Testis (tissue), 2 donors: ENCODE measurements at regions not wholly inside any gene's neighbourhood (a gene's known extent, or its start where the extent isn't known, plus 50 kb on each side); places are given as distances from the start of the nearest gene placed in this dataset.

Experiments used
- DNase-seq: peaks from one replicate; pipeline ENCODE4 v3.0.0-alpha.2; 2019
- H3K27ac ChIP-seq, 2 donors: fragments of 200-600 bp; sonication (generic); one replicate each; pipeline ENCODE4 v1.5.1; 2019
- H3K27me3 ChIP-seq: fragments of 200-600 bp; sonication (generic); one replicate; pipeline ENCODE4 v1.5.1; 2019
- H3K36me3 ChIP-seq: fragments of 200-600 bp; sonication (generic); one replicate; pipeline ENCODE4 v1.5.1; 2017; ENCODE audit warnings: low read depth; ENCODE audit errors: missing control alignments
- H3K4me1 ChIP-seq: fragments of 200-600 bp; sonication (generic); one replicate; pipeline ENCODE4 v1.5.1; 2019
- H3K4me3 ChIP-seq, 2 donors: fragments of 200-600 bp; sonication (generic); one replicate each; pipeline ENCODE4 v1.5.1; 2017 to 2019
- H3K9me3 ChIP-seq: fragments of 200-600 bp; sonication (generic); one replicate; pipeline ENCODE4 v1.5.1; 2017
- POLR2A ChIP-seq: fragments of 450-650 bp; IDR thresholded peaks from one replicate; pipeline ENCODE4 v1.6.1; 2017; ENCODE audit warnings: antibody characterized with exemption, mild to moderate bottlenecking, moderate library complexity
- WGBS, 2 donors: methylation state at CpG; one replicate each; pipeline ENCODE4 v1.1.5; 2018; 5-methylcytosine and 5-hydroxymethylcytosine counted together
- intact Hi-C: fragments of 100-400 bp; cut with DNase I; formaldehyde crosslinking; loops from one replicate; pipeline ENCODE4 v1.15.1; 2023; ENCODE audit warnings: low total_unique reads
- TF ChIP-seq, protein P1 (sequence below), 3 experiments: fragments of 450-650 bp in 2 of 3; fragments of 200-600 bp in 1 of 3; sonication (generic) in 1 of 3; IDR thresholded peaks; one replicate each; pipeline ENCODE4 v1.5.1; 2016 to 2019; ENCODE audit warnings: antibody characterized with exemption in 3 of 3, mild to moderate bottlenecking in 2 of 3, moderate library complexity in 1 of 3

DNA sequence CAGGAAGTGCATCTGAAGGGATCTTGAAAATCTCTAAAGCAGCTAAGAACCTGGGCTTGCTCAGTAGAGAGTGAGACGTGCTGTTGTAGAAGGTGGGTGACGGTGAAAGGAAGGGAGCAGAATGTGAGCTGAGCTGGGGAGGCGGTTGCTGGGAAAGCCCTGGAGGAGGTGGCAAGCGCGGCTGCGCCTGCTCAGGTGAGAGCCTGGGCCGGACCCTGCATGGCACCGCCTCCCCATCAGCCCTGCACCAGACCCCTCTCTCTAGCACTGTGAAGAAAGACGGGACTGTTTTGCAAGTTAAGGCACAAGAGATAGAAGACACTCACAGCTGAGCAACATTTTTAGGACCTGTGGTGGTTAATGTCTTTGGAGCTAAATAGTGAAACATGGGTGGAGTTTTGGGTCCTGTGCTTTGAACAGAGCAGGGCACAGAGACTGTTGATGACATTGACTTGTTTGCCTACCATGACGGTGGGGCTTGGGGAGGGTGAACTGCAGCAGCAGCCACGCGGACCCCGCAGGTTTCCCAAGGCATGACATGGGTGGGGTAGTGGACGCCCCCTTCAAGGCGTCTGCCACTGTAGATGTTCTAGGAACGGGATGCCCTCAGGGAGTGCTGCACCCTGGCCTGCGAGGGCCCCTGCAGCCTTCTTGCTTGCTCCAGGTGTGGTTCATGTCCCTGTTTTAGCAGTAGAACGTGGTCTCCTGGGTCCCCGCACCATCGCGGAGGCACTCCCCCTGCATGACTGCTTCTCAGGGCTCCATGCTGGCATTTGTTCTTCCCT, 245.3 kb downstream of the TSN start:
- intact Hi-C loops: no loop called here
- H3K4me1 ChIP-seq: no peaks in the 10 kb centered on the region
- no peak for DNase-seq
- H3K27me3 ChIP-seq: no peaks in the 10 kb centered on the region
- no peaks in the 10 kb centered on the region for H3K36me3 ChIP-seq
- H3K9me3 ChIP-seq: no peaks in the 10 kb centered on the region
- WGBS, 2 donors: 93 to 94% methylated on average over 20 to 21 of the region's 21 CpGs
- no peak overlapping the region for H3K27ac ChIP-seq
- TF ChIP-seq, protein P1, sequence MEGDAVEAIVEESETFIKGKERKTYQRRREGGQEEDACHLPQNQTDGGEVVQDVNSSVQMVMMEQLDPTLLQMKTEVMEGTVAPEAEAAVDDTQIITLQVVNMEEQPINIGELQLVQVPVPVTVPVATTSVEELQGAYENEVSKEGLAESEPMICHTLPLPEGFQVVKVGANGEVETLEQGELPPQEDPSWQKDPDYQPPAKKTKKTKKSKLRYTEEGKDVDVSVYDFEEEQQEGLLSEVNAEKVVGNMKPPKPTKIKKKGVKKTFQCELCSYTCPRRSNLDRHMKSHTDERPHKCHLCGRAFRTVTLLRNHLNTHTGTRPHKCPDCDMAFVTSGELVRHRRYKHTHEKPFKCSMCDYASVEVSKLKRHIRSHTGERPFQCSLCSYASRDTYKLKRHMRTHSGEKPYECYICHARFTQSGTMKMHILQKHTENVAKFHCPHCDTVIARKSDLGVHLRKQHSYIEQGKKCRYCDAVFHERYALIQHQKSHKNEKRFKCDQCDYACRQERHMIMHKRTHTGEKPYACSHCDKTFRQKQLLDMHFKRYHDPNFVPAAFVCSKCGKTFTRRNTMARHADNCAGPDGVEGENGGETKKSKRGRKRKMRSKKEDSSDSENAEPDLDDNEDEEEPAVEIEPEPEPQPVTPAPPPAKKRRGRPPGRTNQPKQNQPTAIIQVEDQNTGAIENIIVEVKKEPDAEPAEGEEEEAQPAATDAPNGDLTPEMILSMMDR (IDR thresholded peaks at IDR 0.05): no peak
- TF ChIP-seq POLR2A: no peak
- no peak overlapping the region for H3K4me3 ChIP-seq

GRCh38 chr2:122001441-122001874, 246.0 kb downstream of the TSN start:
- WGBS, 2 donors: 63 to 83% methylated on average over 7 of the region's 7 CpGs
- Histone ChIP-seq H3K4me3 (no peak overlapping the region), H3K27ac (no peak overlapping the region), H3K9me3 (no peaks in the 10 kb centered on the region), H3K27me3 (no peaks in the 10 kb centered on the region), H3K4me1 (no peaks in the 10 kb centered on the region), H3K36me3 (no peaks in the 10 kb centered on the region)
- intact Hi-C loops: no loop called here
- no peak for DNase-seq
- TF ChIP-seq POLR2A: no peak
- TF ChIP-seq, protein P1 (IDR thresholded peaks at IDR 0.05): no peak

DNA sequence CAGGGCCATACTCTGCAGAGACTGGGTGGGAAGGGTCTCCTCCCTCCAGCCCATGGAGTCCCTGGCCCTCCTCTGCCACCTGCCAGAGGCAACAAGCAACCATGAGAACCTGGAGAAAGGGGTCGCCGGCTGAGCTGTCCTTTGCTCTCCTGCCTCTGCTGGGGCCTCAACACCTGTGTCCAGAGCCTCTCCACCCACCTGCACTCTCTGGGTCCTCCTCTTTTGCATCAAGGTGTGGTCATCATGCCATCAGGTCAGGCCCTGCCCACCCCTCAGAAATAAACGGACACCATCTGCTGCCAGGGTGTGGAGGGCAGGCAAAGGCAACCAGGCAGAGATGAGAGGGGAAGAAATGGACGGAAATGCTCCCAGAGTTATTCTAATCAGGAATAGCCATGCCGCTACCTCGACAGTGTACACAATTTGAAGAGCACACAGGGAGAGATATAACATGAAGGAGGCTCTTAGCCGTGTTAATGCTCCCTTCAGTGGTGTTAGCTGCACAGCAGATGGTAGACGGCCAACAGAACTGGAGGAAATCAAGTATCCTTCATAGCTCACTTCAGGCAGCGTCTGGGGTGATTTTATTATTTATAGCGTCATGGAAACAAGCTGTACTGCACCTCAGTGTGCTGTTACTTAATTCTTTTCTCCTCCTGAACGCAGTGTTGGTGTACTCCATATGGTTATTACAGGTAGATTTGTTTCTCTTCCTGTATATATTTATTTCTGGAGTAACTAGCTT, 247.9 kb downstream of the TSN start:
- WGBS, 2 donors: 86 to 90% methylated on average over 9 to 11 of the region's 11 CpGs
- TF ChIP-seq, protein P1 (IDR thresholded peaks at IDR 0.05): no peak
- no peak for TF ChIP-seq POLR2A
- H3K4me3 ChIP-seq: no peak overlapping the region
- intact Hi-C loops: no loop called here
- no peaks in the 10 kb centered on the region for H3K4me1 ChIP-seq
- H3K27me3 ChIP-seq: no peaks in the 10 kb centered on the region
- H3K27ac ChIP-seq: no peak overlapping the region
- DNase-seq: no peak
- H3K9me3 ChIP-seq: no peaks in the 10 kb centered on the region
- H3K36me3 ChIP-seq: no peaks in the 10 kb centered on the region

GRCh38 chr2:122007126-122007525, 251.7 kb downstream of the TSN start:
- WGBS, 2 donors: 61 to 63% methylated on average over 5 of the region's 5 CpGs

More at GRCh38 chr2:122007126-122007525, 251.7 kb downstream of the TSN start:
- Histone ChIP-seq H3K27me3 (no peaks in the 10 kb centered on the region), H3K36me3 (no peaks in the 10 kb centered on the region), H3K4me1 (no peaks in the 10 kb centered on the region), H3K4me3 (no peak overlapping the region), H3K9me3 (no peaks in the 10 kb centered on the region), H3K27ac (no peak overlapping the region)
- TF ChIP-seq, protein P1 (IDR thresholded peaks at IDR 0.05): no peak
- TF ChIP-seq POLR2A: no peak
- no peak for DNase-seq
- intact Hi-C loops: no loop called here
